WTC11 (cell line): ENCODE measurements at regions not wholly inside any gene's neighbourhood (a gene's known extent, or its start where the extent isn't known, plus 50 kb on each side); places are given as distances from the start of the nearest gene placed in this dataset.

Experiments used
- CREB1 ChIP-seq: sonication (generic); formaldehyde crosslinking; IDR thresholded peaks from 2 replicates; pipeline ENCODE4 v1.8.0; 2023; ENCODE audit warnings: mild to moderate bottlenecking, missing genetic modification reagents
- NR2C2 ChIP-seq: sonication (generic); formaldehyde crosslinking; IDR thresholded peaks from 2 replicates; pipeline ENCODE4 v1.8.0; 2022; ENCODE audit warnings: mild to moderate bottlenecking, missing genetic modification reagents
- NR3C1 ChIP-seq: sonication (generic); formaldehyde crosslinking; conservative IDR thresholded peaks from 2 replicates; pipeline ENCODE4 v1.8.1; 2023; ENCODE audit warnings: low read depth, mild to moderate bottlenecking, missing genetic modification reagents
- RORB ChIP-seq: fragments of 250-450 bp; sonication (Bioruptor Pico); IDR thresholded peaks from 2 replicates; pipeline ENCODE4 v1.9.0; 2021; ENCODE audit warnings: mild to moderate bottlenecking
- SMAD3 ChIP-seq: sonication (generic); formaldehyde crosslinking; IDR thresholded peaks from 2 replicates; pipeline ENCODE4 v1.8.0; 2022; ENCODE audit warnings: missing genetic modification reagents, mild to moderate bottlenecking, borderline replicate concordance
- ZNF121 ChIP-seq: sonication (generic); formaldehyde crosslinking; IDR thresholded peaks from 2 replicates; pipeline ENCODE4 v1.8.0; 2023; ENCODE audit warnings: missing genetic modification reagents
- ZNF423 ChIP-seq: fragments of 250-450 bp; sonication (Bioruptor Pico); IDR thresholded peaks from 2 replicates; pipeline ENCODE4 v2.1.2; 2022; ENCODE audit warnings: mild to moderate bottlenecking, moderate library complexity
- TF ChIP-seq, protein P1 (sequence below): fragments of 200-600 bp; IDR thresholded peaks from 2 replicates; pipeline ENCODE4 v1.8.0; 2022; ENCODE audit warnings: antibody characterized with exemption
- TF ChIP-seq, protein P2 (sequence below): sonication (generic); formaldehyde crosslinking; conservative IDR thresholded peaks from 2 replicates; pipeline ENCODE4 v1.8.1; 2023; ENCODE audit warnings: mild to moderate bottlenecking, low read depth, missing genetic modification reagents, moderate library complexity
- TF ChIP-seq, protein P3 (sequence below): sonication (generic); formaldehyde crosslinking; IDR thresholded peaks from 2 replicates; pipeline ENCODE4 v1.8.0; 2022; ENCODE audit warnings: mild to moderate bottlenecking, missing genetic modification reagents
- TF ChIP-seq, protein P4 (sequence below): sonication (generic); formaldehyde crosslinking; conservative IDR thresholded peaks from 2 replicates; pipeline ENCODE4 v1.8.1; 2022; ENCODE audit warnings: mild to moderate bottlenecking, missing genetic modification reagents
- TF ChIP-seq, protein P5 (sequence below): sonication (generic); formaldehyde crosslinking; IDR thresholded peaks from 2 replicates; pipeline ENCODE4 v1.8.0; 2022; ENCODE audit warnings: mild to moderate bottlenecking, missing genetic modification reagents
- TF ChIP-seq, protein P6 (sequence below): sonication (generic); formaldehyde crosslinking; IDR thresholded peaks from 2 replicates; pipeline ENCODE4 v1.8.0; 2023; ENCODE audit warnings: missing genetic modification reagents

DNA sequence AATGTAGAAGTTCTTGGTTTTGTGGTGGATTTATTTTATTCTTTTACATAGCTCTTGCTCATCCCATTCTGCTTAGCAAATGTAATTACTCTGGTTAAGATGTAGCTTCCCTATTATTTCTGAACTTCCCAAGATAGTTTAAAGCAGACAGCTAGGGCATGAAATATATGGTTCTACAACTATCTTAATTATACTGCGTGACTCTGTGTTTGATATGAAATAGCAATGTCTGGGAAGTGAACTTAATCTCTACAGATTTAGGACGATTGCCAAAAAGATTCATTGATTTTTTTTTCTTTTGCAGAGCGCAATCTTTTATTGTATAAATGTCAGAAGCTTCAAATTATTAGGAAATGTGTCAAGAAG is 529.3 kb upstream of the ZNF608 start:
- TF ChIP-seq, protein P1, sequence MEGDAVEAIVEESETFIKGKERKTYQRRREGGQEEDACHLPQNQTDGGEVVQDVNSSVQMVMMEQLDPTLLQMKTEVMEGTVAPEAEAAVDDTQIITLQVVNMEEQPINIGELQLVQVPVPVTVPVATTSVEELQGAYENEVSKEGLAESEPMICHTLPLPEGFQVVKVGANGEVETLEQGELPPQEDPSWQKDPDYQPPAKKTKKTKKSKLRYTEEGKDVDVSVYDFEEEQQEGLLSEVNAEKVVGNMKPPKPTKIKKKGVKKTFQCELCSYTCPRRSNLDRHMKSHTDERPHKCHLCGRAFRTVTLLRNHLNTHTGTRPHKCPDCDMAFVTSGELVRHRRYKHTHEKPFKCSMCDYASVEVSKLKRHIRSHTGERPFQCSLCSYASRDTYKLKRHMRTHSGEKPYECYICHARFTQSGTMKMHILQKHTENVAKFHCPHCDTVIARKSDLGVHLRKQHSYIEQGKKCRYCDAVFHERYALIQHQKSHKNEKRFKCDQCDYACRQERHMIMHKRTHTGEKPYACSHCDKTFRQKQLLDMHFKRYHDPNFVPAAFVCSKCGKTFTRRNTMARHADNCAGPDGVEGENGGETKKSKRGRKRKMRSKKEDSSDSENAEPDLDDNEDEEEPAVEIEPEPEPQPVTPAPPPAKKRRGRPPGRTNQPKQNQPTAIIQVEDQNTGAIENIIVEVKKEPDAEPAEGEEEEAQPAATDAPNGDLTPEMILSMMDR = no peak
- no peak for TF ChIP-seq ZNF121 (CRISPR knock-in tag)
- TF ChIP-seq, protein P2, sequence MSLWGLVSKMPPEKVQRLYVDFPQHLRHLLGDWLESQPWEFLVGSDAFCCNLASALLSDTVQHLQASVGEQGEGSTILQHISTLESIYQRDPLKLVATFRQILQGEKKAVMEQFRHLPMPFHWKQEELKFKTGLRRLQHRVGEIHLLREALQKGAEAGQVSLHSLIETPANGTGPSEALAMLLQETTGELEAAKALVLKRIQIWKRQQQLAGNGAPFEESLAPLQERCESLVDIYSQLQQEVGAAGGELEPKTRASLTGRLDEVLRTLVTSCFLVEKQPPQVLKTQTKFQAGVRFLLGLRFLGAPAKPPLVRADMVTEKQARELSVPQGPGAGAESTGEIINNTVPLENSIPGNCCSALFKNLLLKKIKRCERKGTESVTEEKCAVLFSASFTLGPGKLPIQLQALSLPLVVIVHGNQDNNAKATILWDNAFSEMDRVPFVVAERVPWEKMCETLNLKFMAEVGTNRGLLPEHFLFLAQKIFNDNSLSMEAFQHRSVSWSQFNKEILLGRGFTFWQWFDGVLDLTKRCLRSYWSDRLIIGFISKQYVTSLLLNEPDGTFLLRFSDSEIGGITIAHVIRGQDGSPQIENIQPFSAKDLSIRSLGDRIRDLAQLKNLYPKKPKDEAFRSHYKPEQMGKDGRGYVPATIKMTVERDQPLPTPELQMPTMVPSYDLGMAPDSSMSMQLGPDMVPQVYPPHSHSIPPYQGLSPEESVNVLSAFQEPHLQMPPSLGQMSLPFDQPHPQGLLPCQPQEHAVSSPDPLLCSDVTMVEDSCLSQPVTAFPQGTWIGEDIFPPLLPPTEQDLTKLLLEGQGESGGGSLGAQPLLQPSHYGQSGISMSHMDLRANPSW (CRISPR knock-in tag) = no peak
- TF ChIP-seq, protein P3, sequence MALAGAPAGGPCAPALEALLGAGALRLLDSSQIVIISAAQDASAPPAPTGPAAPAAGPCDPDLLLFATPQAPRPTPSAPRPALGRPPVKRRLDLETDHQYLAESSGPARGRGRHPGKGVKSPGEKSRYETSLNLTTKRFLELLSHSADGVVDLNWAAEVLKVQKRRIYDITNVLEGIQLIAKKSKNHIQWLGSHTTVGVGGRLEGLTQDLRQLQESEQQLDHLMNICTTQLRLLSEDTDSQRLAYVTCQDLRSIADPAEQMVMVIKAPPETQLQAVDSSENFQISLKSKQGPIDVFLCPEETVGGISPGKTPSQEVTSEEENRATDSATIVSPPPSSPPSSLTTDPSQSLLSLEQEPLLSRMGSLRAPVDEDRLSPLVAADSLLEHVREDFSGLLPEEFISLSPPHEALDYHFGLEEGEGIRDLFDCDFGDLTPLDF = no peak
- TF ChIP-seq ZNF423 = no peak
- no peak for TF ChIP-seq RORB
- TF ChIP-seq CREB1 = no peak
- no peak for TF ChIP-seq NR2C2 (CRISPR knock-in tag)
- TF ChIP-seq, protein P4, sequence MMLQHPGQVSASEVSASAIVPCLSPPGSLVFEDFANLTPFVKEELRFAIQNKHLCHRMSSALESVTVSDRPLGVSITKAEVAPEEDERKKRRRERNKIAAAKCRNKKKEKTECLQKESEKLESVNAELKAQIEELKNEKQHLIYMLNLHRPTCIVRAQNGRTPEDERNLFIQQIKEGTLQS (CRISPR knock-in tag) = no peak
- no peak for TF ChIP-seq NR3C1 (CRISPR knock-in tag)
- TF ChIP-seq SMAD3 (CRISPR knock-in tag) = no peak
- TF ChIP-seq, protein P5, sequence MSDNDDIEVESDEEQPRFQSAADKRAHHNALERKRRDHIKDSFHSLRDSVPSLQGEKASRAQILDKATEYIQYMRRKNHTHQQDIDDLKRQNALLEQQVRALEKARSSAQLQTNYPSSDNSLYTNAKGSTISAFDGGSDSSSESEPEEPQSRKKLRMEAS = no peak
- TF ChIP-seq, protein P6, sequence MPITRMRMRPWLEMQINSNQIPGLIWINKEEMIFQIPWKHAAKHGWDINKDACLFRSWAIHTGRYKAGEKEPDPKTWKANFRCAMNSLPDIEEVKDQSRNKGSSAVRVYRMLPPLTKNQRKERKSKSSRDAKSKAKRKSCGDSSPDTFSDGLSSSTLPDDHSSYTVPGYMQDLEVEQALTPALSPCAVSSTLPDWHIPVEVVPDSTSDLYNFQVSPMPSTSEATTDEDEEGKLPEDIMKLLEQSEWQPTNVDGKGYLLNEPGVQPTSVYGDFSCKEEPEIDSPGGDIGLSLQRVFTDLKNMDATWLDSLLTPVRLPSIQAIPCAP (CRISPR knock-in tag) = no peak
